Omental fat pad (tissue), 3 donors: ENCODE measurements at regions not wholly inside any gene's neighbourhood (a gene's known extent, or its start where the extent isn't known, plus 50 kb on each side); places are given as distances from the start of the nearest gene placed in this dataset.

Experiments used
- ATAC-seq: fragments of 150-250 bp; one replicate; pipeline ENCODE4 v1.9.1; 2016; ENCODE audit warnings: mild to moderate bottlenecking, moderate library complexity; ENCODE audit not compliant: low FRiP score
- DNase-seq: peaks from one replicate; pipeline ENCODE4 v3.0.0-alpha.2; 2019; ENCODE audit warnings: low spot score
- TF ChIP-seq, protein P1 (sequence below), 3 donors: fragments of 450-650 bp; IDR thresholded peaks; one replicate each; pipeline ENCODE4 v1.5.1; 2016 to 2017; ENCODE audit warnings: antibody characterized with exemption in 3 of 3, mild to moderate bottlenecking in 3 of 3, moderate library complexity in 2 of 3

- DNase-seq (no peak), ATAC-seq (no peak)
- TF ChIP-seq, protein P1, sequence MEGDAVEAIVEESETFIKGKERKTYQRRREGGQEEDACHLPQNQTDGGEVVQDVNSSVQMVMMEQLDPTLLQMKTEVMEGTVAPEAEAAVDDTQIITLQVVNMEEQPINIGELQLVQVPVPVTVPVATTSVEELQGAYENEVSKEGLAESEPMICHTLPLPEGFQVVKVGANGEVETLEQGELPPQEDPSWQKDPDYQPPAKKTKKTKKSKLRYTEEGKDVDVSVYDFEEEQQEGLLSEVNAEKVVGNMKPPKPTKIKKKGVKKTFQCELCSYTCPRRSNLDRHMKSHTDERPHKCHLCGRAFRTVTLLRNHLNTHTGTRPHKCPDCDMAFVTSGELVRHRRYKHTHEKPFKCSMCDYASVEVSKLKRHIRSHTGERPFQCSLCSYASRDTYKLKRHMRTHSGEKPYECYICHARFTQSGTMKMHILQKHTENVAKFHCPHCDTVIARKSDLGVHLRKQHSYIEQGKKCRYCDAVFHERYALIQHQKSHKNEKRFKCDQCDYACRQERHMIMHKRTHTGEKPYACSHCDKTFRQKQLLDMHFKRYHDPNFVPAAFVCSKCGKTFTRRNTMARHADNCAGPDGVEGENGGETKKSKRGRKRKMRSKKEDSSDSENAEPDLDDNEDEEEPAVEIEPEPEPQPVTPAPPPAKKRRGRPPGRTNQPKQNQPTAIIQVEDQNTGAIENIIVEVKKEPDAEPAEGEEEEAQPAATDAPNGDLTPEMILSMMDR (IDR thresholded peaks at IDR 0.05) = no peak
Measured at GRCh38 chr1:30414086-30414850, 309.1 kb downstream of the MATN1 start.

- TF ChIP-seq, protein P1 (IDR thresholded peaks at IDR 0.05) = no peak
- ATAC-seq = no peak
- DNase-seq = no peak
Measured at GRCh38 chr1:30413606-30414005, 309.8 kb downstream of the MATN1 start.

- TF ChIP-seq, protein P1 (IDR thresholded peaks at IDR 0.05) = no peak
- no peak for DNase-seq
- ATAC-seq = no peak
Measured at GRCh38 chr1:30413111-30413440, 310.3 kb downstream of the MATN1 start.

DNA sequence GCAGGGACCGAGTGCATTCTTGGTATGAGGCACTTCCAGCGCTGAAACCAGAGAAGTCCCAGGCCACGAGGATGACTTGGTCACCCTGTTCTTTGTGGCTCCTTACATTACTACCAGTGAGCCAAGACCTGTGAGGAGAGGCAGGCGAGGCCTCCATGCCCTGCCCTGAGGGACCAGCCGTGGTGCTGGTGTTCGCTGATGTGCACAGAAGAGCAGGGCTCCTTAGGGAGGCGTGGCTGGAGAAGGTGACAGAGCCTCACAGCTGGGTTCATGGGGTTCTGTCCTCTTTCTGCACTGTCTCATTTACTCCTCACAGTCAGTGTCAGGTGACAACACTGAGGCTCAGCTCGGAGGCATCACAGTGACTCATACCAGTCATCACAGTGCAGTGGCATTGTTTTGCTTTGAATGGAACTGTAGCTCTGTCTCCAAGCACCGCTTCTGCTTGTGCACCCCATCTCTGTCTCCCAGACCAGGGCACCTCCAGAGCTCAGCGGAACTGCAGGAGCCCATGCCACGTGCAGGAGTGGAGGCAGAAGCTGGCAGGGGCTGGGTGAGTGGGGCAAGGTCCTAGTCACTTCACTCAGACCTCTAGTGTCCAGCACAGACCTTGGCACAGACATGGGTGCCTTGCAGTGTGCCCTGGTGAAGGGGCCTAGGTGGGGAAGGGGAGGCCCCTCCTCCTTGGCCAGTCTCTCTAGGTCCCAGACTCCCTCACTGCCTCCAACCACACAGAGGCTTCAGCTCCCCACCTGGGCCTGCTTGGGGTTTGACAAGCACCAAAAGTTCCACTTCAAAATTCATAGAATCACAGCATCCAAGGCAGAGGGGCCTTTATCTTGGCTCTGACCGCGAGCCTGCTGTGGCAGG lies 310.9 kb downstream of the MATN1 start:
- DNase-seq = no peak
- no peak for ATAC-seq
- TF ChIP-seq, protein P1 (IDR thresholded peaks at IDR 0.05) = no peak

- ATAC-seq = no peak
- TF ChIP-seq, protein P1 (IDR thresholded peaks at IDR 0.05) = no peak
- DNase-seq = no peak
Measured at GRCh38 chr1:30411206-30411605, 312.2 kb downstream of the MATN1 start.

- DNase-seq = no peak
- ATAC-seq = no peak
- TF ChIP-seq, protein P1 (IDR thresholded peaks at IDR 0.05) = no peak
Measured at GRCh38 chr1:30410153-30410851, 313.1 kb downstream of the MATN1 start.
